ENCODE measurements at regions not wholly inside any gene's neighbourhood (a gene's known extent, or its start where the extent isn't known, plus 50 kb on each side); places are given as distances from the start of the nearest gene placed in this dataset.

GRCh38 chr16:79509211-79509631 is 91.3 kb downstream of the MAF start:
- no peak for TF ChIP-seq YY1 (IDR thresholded peaks at IDR 0.05)
- TF ChIP-seq CTCF (IDR thresholded peaks at IDR 0.05; ENCODE audit: low read depth, low read length, missing input control) = no peak
- no peak for TF ChIP-seq SP1 (IDR thresholded peaks at IDR 0.05)
- no peak for TF ChIP-seq FOXA2 (IDR thresholded peaks at IDR 0.05)
- TF ChIP-seq EGR1 (IDR thresholded peaks at IDR 0.05; ENCODE audit: low read depth in 2 of 2) = no peak
- no peak for TF ChIP-seq JUND (IDR thresholded peaks at IDR 0.05)
- TF ChIP-seq RAD21 (IDR thresholded peaks at IDR 0.05) = peak in 1 of 2 donors; percentile 15
- TF ChIP-seq, protein P1, sequence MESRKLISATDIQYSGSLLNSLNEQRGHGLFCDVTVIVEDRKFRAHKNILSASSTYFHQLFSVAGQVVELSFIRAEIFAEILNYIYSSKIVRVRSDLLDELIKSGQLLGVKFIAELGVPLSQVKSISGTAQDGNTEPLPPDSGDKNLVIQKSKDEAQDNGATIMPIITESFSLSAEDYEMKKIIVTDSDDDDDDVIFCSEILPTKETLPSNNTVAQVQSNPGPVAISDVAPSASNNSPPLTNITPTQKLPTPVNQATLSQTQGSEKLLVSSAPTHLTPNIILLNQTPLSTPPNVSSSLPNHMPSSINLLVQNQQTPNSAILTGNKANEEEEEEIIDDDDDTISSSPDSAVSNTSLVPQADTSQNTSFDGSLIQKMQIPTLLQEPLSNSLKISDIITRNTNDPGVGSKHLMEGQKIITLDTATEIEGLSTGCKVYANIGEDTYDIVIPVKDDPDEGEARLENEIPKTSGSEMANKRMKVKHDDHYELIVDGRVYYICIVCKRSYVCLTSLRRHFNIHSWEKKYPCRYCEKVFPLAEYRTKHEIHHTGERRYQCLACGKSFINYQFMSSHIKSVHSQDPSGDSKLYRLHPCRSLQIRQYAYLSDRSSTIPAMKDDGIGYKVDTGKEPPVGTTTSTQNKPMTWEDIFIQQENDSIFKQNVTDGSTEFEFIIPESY (IDR thresholded peaks at IDR 0.05) = no peak
- TF ChIP-seq REST (IDR thresholded peaks at IDR 0.05) = no peak
- TF ChIP-seq, protein P2, sequence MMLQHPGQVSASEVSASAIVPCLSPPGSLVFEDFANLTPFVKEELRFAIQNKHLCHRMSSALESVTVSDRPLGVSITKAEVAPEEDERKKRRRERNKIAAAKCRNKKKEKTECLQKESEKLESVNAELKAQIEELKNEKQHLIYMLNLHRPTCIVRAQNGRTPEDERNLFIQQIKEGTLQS (IDR thresholded peaks at IDR 0.05) = no peak
- TF ChIP-seq GABPA (IDR thresholded peaks at IDR 0.05 in 1 of 2, conservative IDR thresholded peaks at IDR 0.05 in 1 of 2) = no peak
- TF ChIP-seq, protein P3, sequence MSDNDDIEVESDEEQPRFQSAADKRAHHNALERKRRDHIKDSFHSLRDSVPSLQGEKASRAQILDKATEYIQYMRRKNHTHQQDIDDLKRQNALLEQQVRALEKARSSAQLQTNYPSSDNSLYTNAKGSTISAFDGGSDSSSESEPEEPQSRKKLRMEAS (IDR thresholded peaks at IDR 0.05) = no peak
- TF ChIP-seq TAF1 (conservative IDR thresholded peaks at IDR 0.05) = no peak
